Mesothelial cell of epicardium (in vitro differentiated cells): ENCODE measurements at regions not wholly inside any gene's neighbourhood (a gene's known extent, or its start where the extent isn't known, plus 50 kb on each side); places are given as distances from the start of the nearest gene placed in this dataset.

Experiments
- DNase-seq, 2 experiments: peaks; one replicate each; pipeline ENCODE4 v3.0.0; 2021; ENCODE audit warnings: low spot score in 2 of 2; ENCODE audit not compliant: unreplicated experiment in 2 of 2
- H3K27ac Mint-ChIP-seq: 2 replicates; pipeline ENCODE4 v1.8.0; 2021; ENCODE audit warnings: mixed read lengths
- H3K27me3 Mint-ChIP-seq: 2 replicates; pipeline ENCODE4 v1.8.0; 2021; ENCODE audit warnings: low read depth, mixed read lengths
- H3K36me3 Mint-ChIP-seq: 2 replicates; pipeline ENCODE4 v1.8.0; 2021; ENCODE audit warnings: mixed read lengths
- H3K4me1 Mint-ChIP-seq: 2 replicates; pipeline ENCODE4 v1.8.0; 2021; ENCODE audit warnings: mixed read lengths
- H3K4me3 Mint-ChIP-seq: 2 replicates; pipeline ENCODE4 v1.8.0; 2021; ENCODE audit warnings: mild to moderate bottlenecking, moderate library complexity, mixed read lengths
- H3K9me3 Mint-ChIP-seq: 2 replicates; pipeline ENCODE4 v1.8.0; 2021; ENCODE audit warnings: mixed read lengths
- CTCF ChIP-seq: fragments of 200-600 bp; sonication (generic); IDR thresholded peaks from one replicate; pipeline ENCODE4 v1.5.0; 2021; ENCODE audit warnings: antibody characterized with exemption; ENCODE audit not compliant: unreplicated experiment

- Mint-ChIP-seq H3K36me3 (no peaks in the 10 kb centered on the region), H3K27ac (no peak overlapping the region), H3K4me3 (no peak overlapping the region)
Measured at GRCh38 chr1:65623895-65624294, 168.8 kb upstream of the PDE4B start.

GRCh38 chr1:65625528-65625927, 167.2 kb upstream of the PDE4B start:
- Mint-ChIP-seq H3K27ac (no peak overlapping the region), H3K9me3 (no peaks in the 10 kb centered on the region), H3K27me3 (no peaks in the 10 kb centered on the region), H3K4me3 (no peak overlapping the region), H3K4me1 (peaks cover 22% of the 10 kb centered on the region), H3K36me3 (no peaks in the 10 kb centered on the region)
- no peak for DNase-seq
- no peak for TF ChIP-seq CTCF

More at GRCh38 chr1:65623895-65624294, 168.8 kb upstream of the PDE4B start:
- Mint-ChIP-seq H3K27me3 (no peaks in the 10 kb centered on the region), H3K9me3 (no peaks in the 10 kb centered on the region), H3K4me1 (peaks cover 21% of the 10 kb centered on the region)
- TF ChIP-seq CTCF, result no peak
- DNase-seq, result no peak

GRCh38 chr1:65626003-65626402, 166.7 kb upstream of the PDE4B start:
- TF ChIP-seq CTCF, result no peak
- Mint-ChIP-seq H3K36me3 (no peaks in the 10 kb centered on the region), H3K27me3 (no peaks in the 10 kb centered on the region), H3K4me1 (peaks cover 22% of the 10 kb centered on the region), H3K4me3 (no peak overlapping the region), H3K9me3 (no peaks in the 10 kb centered on the region), H3K27ac (no peak overlapping the region)
- no peak for DNase-seq

GRCh38 chr1:65629788-65630187, 162.9 kb upstream of the PDE4B start:
- H3K9me3 Mint-ChIP-seq, result no peaks in the 10 kb centered on the region
- no peak for TF ChIP-seq CTCF
- peaks cover 8% of the 10 kb centered on the region for H3K4me1 Mint-ChIP-seq

GRCh38 chr1:65630855-65631254, 161.8 kb upstream of the PDE4B start:
- Mint-ChIP-seq H3K4me3 (no peak overlapping the region), H3K36me3 (no peaks in the 10 kb centered on the region), H3K27me3 (no peaks in the 10 kb centered on the region), H3K9me3 (no peaks in the 10 kb centered on the region), H3K4me1 (peaks cover 8% of the 10 kb centered on the region), H3K27ac (peak overlapping the region; percentile 51)
- no peak for DNase-seq
- TF ChIP-seq CTCF, result no peak

More at GRCh38 chr1:65629788-65630187, 162.9 kb upstream of the PDE4B start:
- H3K27me3 Mint-ChIP-seq, result no peaks in the 10 kb centered on the region
- H3K36me3 Mint-ChIP-seq, result no peaks in the 10 kb centered on the region
- no peak overlapping the region for H3K27ac Mint-ChIP-seq
- DNase-seq, result no peak
- H3K4me3 Mint-ChIP-seq, result no peak overlapping the region

GRCh38 chr1:65632235-65632634, 160.5 kb upstream of the PDE4B start:
- DNase-seq, result no peak
- TF ChIP-seq CTCF, result no peak
- no peaks in the 10 kb centered on the region for H3K27me3 Mint-ChIP-seq
- H3K27ac Mint-ChIP-seq, result no peak overlapping the region
- H3K9me3 Mint-ChIP-seq, result no peaks in the 10 kb centered on the region
- peaks cover 8% of the 10 kb centered on the region for H3K4me1 Mint-ChIP-seq
- H3K36me3 Mint-ChIP-seq, result no peaks in the 10 kb centered on the region
- no peak overlapping the region for H3K4me3 Mint-ChIP-seq
